Thoracic aorta (tissue), 2 donors: ENCODE measurements at regions not wholly inside any gene's neighbourhood (a gene's known extent, or its start where the extent isn't known, plus 50 kb on each side); places are given as distances from the start of the nearest gene placed in this dataset.

Source experiments
- ATAC-seq: fragments of 150-250 bp; one replicate; pipeline ENCODE4 v1.8.0; 2017; ENCODE audit warnings: low read depth; ENCODE audit not compliant: insufficient number of reproducible peaks, low FRiP score
- DNase-seq: peaks from one replicate; pipeline ENCODE4 v3.0.0-alpha.2; 2020; ENCODE audit warnings: low spot score
- H3K27ac ChIP-seq, 2 donors: fragments of 200-600 bp; sonication (generic); 1 replicate in 1 of 2; 2 replicates in 1 of 2; pipeline ENCODE4 v1.5.1; 2016; ENCODE audit warnings: mild to moderate bottlenecking in 2 of 2, moderate library complexity in 2 of 2
- H3K27me3 ChIP-seq: fragments of 200-600 bp; sonication (generic); replicated peaks from 2 replicates; pipeline ENCODE4 v1.6.0; 2016; ENCODE audit warnings: mild to moderate bottlenecking; ENCODE audit not compliant: insufficient read depth
- H3K36me3 ChIP-seq: fragments of 200-600 bp; sonication (generic); one replicate; pipeline ENCODE4 v1.5.1; 2016
- H3K4me1 ChIP-seq, 2 donors: fragments of 200-600 bp; sonication (generic); 1 replicate in 1 of 2; 2 replicates in 1 of 2; pipeline versions ENCODE4 v1.5.1 to v1.6.0; 2016; ENCODE audit warnings: low read depth in 2 of 2, mild to moderate bottlenecking in 1 of 2; ENCODE audit not compliant: control insufficient read depth in 1 of 2
- H3K4me3 ChIP-seq: fragments of 200-600 bp; sonication (generic); 2 replicates; pipeline ENCODE4 v1.5.1; 2016; ENCODE audit warnings: mild to moderate bottlenecking
- H3K9me3 ChIP-seq: fragments of 200-600 bp; sonication (generic); 2 replicates; pipeline ENCODE4 v1.5.1; 2016
- TF ChIP-seq, protein P1 (sequence below): fragments of 200-600 bp; sonication (generic); IDR thresholded peaks from one replicate; pipeline ENCODE4 v1.5.1; 2019; ENCODE audit warnings: antibody characterized with exemption

- TF ChIP-seq, protein P1, sequence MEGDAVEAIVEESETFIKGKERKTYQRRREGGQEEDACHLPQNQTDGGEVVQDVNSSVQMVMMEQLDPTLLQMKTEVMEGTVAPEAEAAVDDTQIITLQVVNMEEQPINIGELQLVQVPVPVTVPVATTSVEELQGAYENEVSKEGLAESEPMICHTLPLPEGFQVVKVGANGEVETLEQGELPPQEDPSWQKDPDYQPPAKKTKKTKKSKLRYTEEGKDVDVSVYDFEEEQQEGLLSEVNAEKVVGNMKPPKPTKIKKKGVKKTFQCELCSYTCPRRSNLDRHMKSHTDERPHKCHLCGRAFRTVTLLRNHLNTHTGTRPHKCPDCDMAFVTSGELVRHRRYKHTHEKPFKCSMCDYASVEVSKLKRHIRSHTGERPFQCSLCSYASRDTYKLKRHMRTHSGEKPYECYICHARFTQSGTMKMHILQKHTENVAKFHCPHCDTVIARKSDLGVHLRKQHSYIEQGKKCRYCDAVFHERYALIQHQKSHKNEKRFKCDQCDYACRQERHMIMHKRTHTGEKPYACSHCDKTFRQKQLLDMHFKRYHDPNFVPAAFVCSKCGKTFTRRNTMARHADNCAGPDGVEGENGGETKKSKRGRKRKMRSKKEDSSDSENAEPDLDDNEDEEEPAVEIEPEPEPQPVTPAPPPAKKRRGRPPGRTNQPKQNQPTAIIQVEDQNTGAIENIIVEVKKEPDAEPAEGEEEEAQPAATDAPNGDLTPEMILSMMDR = no peak
- ATAC-seq = no peak
- no peaks in the 10 kb centered on the region for H3K4me1 ChIP-seq
Measured at GRCh38 chr2:239587311-239587731, 186.5 kb upstream of the HDAC4 start.

DNA sequence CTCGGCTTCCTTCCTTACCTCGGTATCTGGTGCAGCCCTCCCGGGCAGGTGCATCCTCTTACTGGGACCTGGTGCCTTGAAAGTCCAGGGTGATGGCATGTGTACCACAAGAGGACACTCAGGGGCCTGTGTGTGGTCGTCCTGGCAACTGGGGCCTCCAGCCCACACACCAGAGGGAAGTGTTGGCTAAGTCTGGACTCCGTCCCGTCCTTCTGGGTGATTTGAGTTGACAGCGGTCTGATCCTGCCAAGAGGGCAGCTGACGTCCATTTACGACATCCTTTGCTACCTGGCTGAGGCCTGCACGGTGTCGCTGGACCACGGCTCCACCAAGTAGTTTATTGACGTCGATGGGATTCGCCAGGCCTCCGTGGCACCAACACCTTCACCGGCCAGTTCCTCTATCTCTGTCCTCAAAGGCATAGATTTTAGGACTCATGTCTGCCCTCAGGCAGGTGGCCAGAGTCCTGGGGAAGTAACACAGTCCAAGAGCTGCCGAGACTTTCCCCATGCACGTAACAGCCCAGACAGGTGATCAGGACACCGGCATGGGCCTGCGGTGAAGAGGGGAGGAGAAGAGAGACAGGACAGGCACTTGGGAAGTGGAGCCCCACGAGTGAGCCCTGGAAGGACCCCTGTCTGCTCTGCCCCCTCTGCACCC, 186.0 kb upstream of the HDAC4 start:
- Histone ChIP-seq H3K27ac (no peak overlapping the region), H3K4me1 (no peaks in the 10 kb centered on the region), H3K9me3 (no peaks in the 10 kb centered on the region), H3K27me3 (no peaks in the 10 kb centered on the region), H3K4me3 (no peak overlapping the region), H3K36me3 (no peaks in the 10 kb centered on the region)
- no peak for ATAC-seq
- TF ChIP-seq, protein P1 = no peak
- no peak for DNase-seq

More at GRCh38 chr2:239587311-239587731, 186.5 kb upstream of the HDAC4 start:
- Histone ChIP-seq H3K4me3 (no peak overlapping the region), H3K27ac (no peak overlapping the region), H3K36me3 (no peaks in the 10 kb centered on the region), H3K9me3 (no peaks in the 10 kb centered on the region), H3K27me3 (no peaks in the 10 kb centered on the region)
- DNase-seq = no peak

DNA sequence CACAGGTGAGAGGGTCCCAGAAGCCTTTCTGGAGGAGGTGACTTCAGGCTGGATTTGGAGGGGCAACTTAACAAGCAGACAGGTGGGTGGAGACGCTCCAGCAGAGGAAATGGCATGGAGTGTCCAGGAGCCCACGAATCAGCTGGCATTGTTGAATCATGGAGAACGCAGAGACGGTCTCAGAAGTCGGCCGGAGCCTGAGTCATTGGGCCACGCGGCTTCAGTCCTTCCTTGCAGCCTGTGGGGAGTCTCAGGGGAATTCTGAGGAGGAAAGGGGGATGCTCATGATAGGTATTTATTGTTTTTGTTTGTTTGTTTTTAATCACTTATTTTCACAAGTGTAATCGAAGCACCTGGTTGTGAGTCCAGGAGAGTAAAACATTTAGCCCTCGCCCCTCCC, 184.6 kb upstream of the HDAC4 start:
- Histone ChIP-seq H3K36me3 (no peaks in the 10 kb centered on the region), H3K27ac (no peak overlapping the region), H3K27me3 (no peaks in the 10 kb centered on the region), H3K4me1 (no peaks in the 10 kb centered on the region), H3K9me3 (no peaks in the 10 kb centered on the region), H3K4me3 (no peak overlapping the region)
- ATAC-seq (no peak), DNase-seq (no peak)
- TF ChIP-seq, protein P1 = no peak

GRCh38 chr2:239584986-239585385, 184.2 kb upstream of the HDAC4 start:
- TF ChIP-seq, protein P1 = no peak
- ATAC-seq (no peak), DNase-seq (no peak)
- H3K27ac ChIP-seq = no peak overlapping the region
- H3K9me3 ChIP-seq = no peaks in the 10 kb centered on the region
- no peaks in the 10 kb centered on the region for H3K27me3 ChIP-seq
- no peaks in the 10 kb centered on the region for H3K36me3 ChIP-seq
- H3K4me3 ChIP-seq = no peak overlapping the region
- H3K4me1 ChIP-seq = no peaks in the 10 kb centered on the region

DNA sequence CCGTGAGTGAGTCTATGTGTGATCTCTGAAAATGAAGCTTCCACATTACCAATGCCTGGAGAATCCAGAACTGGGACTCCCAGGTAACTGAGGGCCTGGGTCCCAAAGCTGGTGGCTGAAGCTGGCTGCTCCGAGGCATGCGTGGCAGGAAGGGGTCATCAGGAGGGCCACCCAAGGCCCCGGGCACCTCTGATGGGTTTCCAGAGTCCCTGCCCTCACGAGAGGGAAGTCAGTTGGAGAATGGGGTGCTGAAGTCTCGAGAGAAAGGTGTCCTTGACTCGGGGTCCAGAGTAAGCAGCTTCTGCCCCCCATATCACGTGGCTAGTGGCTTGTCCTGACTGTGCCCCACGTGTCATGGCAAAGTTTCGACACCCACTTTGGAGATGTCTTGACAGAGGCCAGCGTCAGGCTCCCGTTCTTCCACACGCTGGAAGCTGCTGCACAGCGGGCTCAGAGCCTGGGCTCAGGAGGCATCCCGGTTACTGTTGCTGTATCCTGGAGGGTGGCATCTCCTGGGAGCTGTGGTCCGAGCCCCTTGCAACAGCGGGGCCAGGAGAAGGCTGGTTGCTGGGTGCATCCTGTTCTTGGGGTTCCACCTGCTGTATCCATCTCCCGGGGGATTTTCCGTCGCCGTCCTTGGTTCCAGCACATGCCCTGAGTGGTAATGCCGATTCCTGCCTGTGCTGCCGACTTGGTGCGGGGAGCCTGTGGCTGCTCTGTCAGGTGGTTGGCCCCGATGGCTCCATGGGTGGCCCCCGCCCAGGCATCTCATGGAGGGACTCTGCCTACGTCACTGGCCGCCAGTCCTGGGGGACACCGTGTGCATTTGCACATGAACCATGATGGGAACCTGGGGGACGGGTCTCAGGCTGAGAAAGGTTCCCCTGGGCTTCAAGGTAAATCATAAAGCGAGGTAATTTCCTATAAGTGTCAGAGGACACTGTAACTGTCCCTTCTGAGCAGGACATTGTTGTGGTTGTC, 183.3 kb upstream of the HDAC4 start:
- ATAC-seq = no peak
- Histone ChIP-seq H3K27ac (no peak overlapping the region), H3K27me3 (no peaks in the 10 kb centered on the region), H3K9me3 (no peaks in the 10 kb centered on the region), H3K4me3 (no peak overlapping the region), H3K36me3 (no peaks in the 10 kb centered on the region), H3K4me1 (no peaks in the 10 kb centered on the region)
- no peak for DNase-seq
- TF ChIP-seq, protein P1 = no peak
